ENCODE measurements at regions not wholly inside any gene's neighbourhood (a gene's known extent, or its start where the extent isn't known, plus 50 kb on each side); places are given as distances from the start of the nearest gene placed in this dataset.

DNA sequence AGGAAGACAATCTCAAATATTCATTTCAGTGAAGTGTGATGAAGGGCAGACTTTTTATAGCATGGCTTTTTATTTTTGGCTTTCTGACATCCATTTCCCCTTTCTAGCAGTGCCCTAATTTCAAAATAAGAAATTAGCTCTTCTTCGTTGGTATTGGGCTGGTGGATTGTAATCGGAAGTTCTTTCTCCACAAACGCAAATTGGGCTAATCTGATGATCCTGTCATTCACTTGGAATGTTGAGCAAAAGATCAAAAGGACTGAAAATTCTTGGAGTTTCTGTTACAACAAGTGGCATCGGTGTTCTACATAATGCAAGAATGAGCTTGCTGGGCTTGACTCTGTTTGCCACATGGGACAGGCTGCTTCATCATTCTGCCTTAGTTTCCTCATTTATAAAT, 1182.8 kb downstream of the FLRT2 start:
- DNase-seq (ENCODE audit: low spot score): no peak

DNA sequence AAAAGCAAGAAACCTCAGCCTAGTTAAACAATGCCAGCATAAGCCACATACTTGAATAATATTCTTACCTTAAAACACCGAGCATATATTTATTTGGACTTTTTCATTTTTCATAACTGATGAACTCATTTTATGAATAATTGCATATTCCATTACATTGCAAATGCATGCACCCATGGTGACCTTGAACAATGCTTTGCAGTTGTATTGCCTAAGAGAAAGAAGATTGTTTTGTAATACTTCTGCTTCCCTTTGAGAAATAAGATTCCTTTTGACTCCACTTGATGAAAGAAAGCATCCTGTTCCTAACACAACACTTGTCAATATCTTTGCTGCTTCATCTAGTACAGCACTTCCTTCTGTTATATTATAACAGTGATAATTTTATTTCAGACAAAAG, 1182.2 kb downstream of the FLRT2 start:
- DNase-seq (ENCODE audit: low spot score): no peak

- no peak for DNase-seq (ENCODE audit: low spot score)
These were observed 1178.9 kb downstream of the FLRT2 start for GRCh38 chr14:86708846-86709339.

- no peak for DNase-seq (ENCODE audit: low spot score)
These were observed 1177.1 kb downstream of the FLRT2 start for GRCh38 chr14:86707071-86707470.

GRCh38 chr14:86683561-86683960, 1153.6 kb downstream of the FLRT2 start:
- no peak for DNase-seq (ENCODE audit: low spot score)

GRCh38 chr14:86675059-86675458, 1145.1 kb downstream of the FLRT2 start:
- no peak for DNase-seq (ENCODE audit: low spot score)

GRCh38 chr14:86673523-86673969, 1143.6 kb downstream of the FLRT2 start:
- no peak for DNase-seq (ENCODE audit: low spot score)

GRCh38 chr14:86672080-86672479, 1142.1 kb downstream of the FLRT2 start:
- no peak for DNase-seq (ENCODE audit: low spot score)

DNA sequence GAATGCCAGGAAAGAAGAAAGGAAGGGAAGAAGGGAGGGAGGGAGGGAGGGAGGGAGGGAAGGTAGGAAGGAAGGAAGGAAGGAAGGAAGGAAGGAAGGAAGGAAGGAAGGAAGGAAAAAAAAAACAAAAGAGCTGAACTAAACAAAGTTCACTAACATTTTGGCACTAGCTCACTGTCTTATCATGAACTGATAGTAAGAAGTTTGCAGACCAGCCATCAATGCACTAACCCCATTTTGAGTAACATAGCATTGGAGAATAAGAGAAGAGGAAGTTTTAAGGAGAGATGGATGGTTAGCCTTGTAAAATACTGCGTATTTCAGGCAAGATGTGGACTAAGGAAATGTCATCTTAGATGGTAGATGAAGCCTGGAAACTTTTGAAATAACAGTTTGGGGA, 1136.0 kb downstream of the FLRT2 start:
- DNase-seq (ENCODE audit: low spot score): no peak

DNA sequence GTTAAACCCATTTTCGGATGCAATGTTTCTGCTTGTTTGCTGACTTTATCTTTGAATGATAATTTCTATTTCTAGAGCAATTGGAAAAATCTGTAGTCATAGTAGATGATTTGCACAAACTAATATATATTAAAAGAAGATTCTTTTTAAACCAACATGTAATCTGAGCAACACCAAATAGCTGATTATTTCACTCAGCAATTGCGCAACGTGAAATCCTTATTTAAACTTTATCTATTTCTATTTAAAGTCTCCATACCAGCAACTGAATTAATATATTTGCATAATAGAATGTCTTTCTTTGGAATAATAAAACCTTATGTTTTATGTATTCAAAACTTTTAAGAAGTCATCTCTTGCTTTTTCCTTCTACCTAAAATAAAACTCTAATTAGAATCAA, 1132.4 kb downstream of the FLRT2 start:
- no peak for DNase-seq (ENCODE audit: low spot score)

GRCh38 chr14:86654558-86655184, 1124.7 kb downstream of the FLRT2 start:
- peak; percentile 5 for DNase-seq (ENCODE audit: low spot score)

DNA sequence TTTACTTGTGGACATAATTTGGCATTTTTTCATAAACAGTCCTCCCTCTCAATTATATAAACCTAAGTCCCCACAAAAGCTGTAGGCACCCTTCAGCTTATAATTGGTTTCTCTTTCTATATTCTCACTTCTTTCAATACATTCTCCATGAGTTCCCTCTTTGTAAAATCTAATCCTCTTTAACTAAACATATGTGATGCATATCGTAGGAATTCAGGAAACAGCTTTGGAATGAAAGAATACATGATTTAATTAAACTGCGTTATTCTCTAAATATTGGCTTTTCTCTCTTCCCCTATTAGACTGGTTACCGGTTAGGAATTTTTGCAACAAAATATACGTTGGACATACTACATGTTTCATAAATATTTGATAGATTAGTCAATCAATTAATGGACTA, 1122.6 kb downstream of the FLRT2 start:
- DNase-seq (ENCODE audit: low spot score): no peak

GRCh38 chr14:86646696-86647690, 1117.0 kb downstream of the FLRT2 start:
- DNase-seq (ENCODE audit: low spot score): no peak

GRCh38 chr14:86646125-86646524, 1116.2 kb downstream of the FLRT2 start:
- DNase-seq (ENCODE audit: low spot score): no peak

DNA sequence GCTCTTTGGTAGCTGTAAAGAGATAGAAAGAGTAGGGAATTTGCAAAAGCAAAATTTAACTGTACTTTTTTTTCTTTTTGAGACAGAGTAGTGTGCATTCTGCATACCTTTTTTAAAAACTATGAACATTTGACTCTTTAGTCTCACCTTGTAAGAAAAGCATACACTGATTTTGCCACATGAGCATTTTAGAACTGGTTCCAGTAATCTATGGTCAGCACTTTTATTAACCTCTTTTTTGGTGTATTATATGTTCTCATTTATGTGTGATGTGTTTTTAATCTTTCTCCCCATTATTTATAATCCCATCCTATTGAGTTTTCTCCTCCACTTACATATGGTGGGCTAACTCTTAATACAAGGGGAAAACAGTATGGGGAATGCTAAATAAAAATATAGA, 1111.4 kb downstream of the FLRT2 start:
- no peak for DNase-seq (ENCODE audit: low spot score)

DNA sequence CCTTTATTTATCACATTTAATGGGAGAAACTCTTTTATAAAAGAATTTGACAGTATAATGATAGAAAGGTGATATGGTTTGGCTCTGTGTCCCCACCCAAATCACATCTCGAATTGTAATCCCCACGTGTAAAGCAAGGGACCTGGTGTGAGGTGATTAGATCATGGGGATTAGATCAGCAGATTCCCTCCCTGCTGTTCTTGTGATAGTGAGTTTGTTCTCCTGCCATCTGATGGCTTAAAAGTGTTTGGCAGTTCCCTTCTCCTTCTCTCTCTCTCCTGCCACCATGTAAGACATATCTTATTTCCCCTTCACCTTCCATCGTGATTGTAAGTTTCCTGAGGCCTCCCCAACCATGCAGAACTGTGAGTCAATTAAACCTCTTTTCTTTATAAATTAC, 1110.3 kb downstream of the FLRT2 start:
- no peak for DNase-seq (ENCODE audit: low spot score)

DNA sequence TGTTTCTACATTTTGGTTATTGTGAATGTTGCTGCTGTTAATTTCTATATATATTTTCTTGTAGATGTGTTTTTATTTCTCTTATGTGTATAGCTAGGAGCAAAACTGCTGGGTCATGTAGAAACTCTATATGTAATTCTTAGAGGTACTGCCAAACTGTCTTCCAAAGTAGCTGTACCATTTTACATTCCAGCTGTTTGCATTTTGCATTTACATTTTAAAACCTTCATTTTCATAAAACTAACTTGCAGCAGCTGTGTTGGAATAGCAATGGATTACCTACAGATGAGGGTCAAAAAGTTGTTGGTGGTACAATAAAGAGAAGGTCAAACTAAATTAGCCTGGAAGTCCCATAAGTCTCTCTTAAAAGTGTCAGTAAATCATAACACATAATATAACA, 1109.7 kb downstream of the FLRT2 start:
- no peak for DNase-seq (ENCODE audit: low spot score)

GRCh38 chr14:86639146-86639545, 1109.2 kb downstream of the FLRT2 start:
- DNase-seq (ENCODE audit: low spot score): no peak

DNA sequence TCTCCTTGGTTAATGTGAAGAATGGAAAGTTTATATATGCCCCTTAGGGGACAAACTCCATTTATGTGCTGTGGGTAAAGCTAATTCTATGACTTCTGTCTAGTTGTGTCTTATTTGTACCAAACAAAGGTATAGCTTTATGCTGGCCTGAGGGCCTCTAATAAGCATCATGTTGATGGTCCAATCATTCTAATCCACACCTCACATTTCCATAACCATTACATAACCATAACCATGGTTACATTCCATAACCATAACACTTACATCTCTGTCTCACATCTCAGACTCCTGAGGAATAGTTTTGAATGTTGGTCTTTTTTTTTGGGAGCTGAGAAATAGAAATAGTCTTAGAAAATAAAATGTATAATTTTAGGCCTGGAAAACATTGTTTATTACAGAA, 1097.1 kb downstream of the FLRT2 start:
- DNase-seq (ENCODE audit: low spot score): no peak

GRCh38 chr14:86626530-86626929, 1096.6 kb downstream of the FLRT2 start:
- no peak for DNase-seq (ENCODE audit: low spot score)

DNA sequence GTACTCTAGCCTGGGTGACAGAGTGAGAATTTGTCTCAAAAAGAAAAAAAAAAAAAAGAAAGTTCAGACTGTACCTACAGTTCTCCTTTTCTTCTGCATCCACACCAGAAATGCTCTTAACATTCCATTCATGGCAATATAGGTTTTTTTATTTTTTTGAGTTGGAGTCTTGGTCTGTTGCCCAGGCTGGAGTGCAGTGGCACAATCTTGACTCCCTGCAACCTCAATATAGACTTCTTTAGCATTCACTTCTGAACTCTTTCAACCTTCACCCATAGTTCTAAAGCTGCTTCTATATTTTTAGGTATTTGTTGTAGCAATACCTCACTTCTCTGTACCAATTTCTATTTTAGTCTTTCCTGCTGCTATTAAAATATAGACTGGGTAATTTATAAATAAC, 1095.7 kb downstream of the FLRT2 start:
- DNase-seq (ENCODE audit: low spot score): no peak

DNA sequence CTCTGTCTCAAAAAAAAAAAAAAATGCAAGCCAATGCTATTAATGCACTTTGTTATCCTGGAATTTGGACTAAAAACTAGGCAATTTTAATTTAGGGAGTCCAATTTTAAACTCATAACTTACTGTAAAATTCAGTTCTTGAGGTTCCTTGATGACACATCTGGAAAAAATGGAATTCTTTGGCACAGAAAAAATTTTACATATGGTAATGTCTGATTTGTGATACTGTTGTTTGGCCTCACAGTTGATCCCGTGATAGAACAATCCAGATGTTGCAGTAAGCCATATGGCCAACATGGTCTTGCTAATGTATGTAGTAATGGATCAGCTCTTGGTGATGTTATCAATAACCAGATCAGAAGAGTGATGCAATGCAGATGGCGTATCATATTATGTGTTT, 1089.8 kb downstream of the FLRT2 start:
- no peak for DNase-seq (ENCODE audit: low spot score)

GRCh38 chr14:86613786-86614185, 1083.8 kb downstream of the FLRT2 start:
- DNase-seq (ENCODE audit: low spot score): no peak
